H1 (cell line): ENCODE measurements at regions not wholly inside any gene's neighbourhood (a gene's known extent, or its start where the extent isn't known, plus 50 kb on each side); places are given as distances from the start of the nearest gene placed in this dataset.

ENCODE experiments used
- CTCF ChIA-PET: fragments of 300-600 bp; sonication (Branson Sonifier 250); formaldehyde crosslinking; loops from one replicate; lab custom pipeline; 2021; ENCODE audit not compliant: partially characterized antibody; lab: Charles Lee
- POLR2A ChIA-PET: fragments of 300-600 bp; sonication (Branson Sonifier 250); formaldehyde crosslinking; loops from one replicate; lab custom pipeline; 2021; ENCODE audit warnings: inconsistent platforms; ENCODE audit not compliant: partially characterized antibody; lab: Charles Lee
- DNase-seq, 2 experiments: peaks; one replicate each; pipeline versions ENCODE4 v3.0.0 to v3.0.0-alpha.2; 2010 to 2022; ENCODE audit warnings: low spot score in 2 of 2, low read depth in 1 of 2, mixed read lengths in 1 of 2
- FAIRE-seq: peaks from 2 replicates; lab custom pipeline; 2011; peaks lifted over from hg19 to GRCh38; lab: Jason Lieb, UNC
- H2AFZ ChIP-seq: 2 replicates; pipeline ENCODE4 v1.8.1; 2012; ENCODE audit warnings: low read length, inconsistent platforms
- H2AK5ac ChIP-seq: 2 replicates; pipeline ENCODE4 v1.6.1; 2013; ENCODE audit warnings: low read depth, low read length
- H2BK120ac ChIP-seq: replicated peaks from 2 replicates; pipeline ENCODE3; 2013; ENCODE audit warnings: low read depth, low read length, inconsistent platforms
- H2BK12ac ChIP-seq: 2 replicates; pipeline ENCODE4 v1.6.1; 2013; ENCODE audit warnings: low read depth, low read length
- H2BK15ac ChIP-seq: 2 replicates; pipeline ENCODE4 v1.6.1; 2013; ENCODE audit warnings: low read length
- H2BK20ac ChIP-seq: 2 replicates; pipeline ENCODE4 v1.6.1; 2013; ENCODE audit warnings: low read length
- H2BK5ac ChIP-seq: 2 replicates; pipeline ENCODE4 v1.6.1; 2013; ENCODE audit warnings: low read depth, low read length
- H3K14ac ChIP-seq: 2 replicates; pipeline ENCODE4 v1.6.1; 2013; ENCODE audit warnings: inconsistent platforms; ENCODE audit not compliant: insufficient read length
- H3K18ac ChIP-seq: 2 replicates; pipeline ENCODE4 v1.6.1; 2013; ENCODE audit warnings: low read length; ENCODE audit errors: extremely low read depth
- H3K23ac ChIP-seq: 2 replicates; pipeline ENCODE4 v1.6.1; 2013; ENCODE audit warnings: inconsistent platforms; ENCODE audit not compliant: insufficient read length
- H3K23me2 ChIP-seq: 2 replicates; pipeline ENCODE4 v1.6.1; 2013; ENCODE audit warnings: low read depth, low read length
- H3K27ac ChIP-seq: 2 replicates; pipeline ENCODE4 v1.6.1; 2011; ENCODE audit warnings: low read depth, low read length, inconsistent platforms
- H3K27me3 ChIP-seq, 4 experiments: replicated peaks in 1 of 4; 1 replicate in 1 of 4; 2 replicates in 3 of 4; pipeline versions ENCODE4 v1.6.1 to v1.8.1; 2011 to 2013; ENCODE audit warnings: low read length in 3 of 4, mild to moderate bottlenecking in 3 of 4, inconsistent platforms in 2 of 4, mixed read lengths in 2 of 4, moderate library complexity in 1 of 4; ENCODE audit not compliant: control insufficient read depth in 3 of 4, insufficient read depth in 3 of 4; ENCODE audit errors: extremely low read depth in 1 of 4
- H3K36me3 ChIP-seq, 4 experiments: 2 replicates each; pipeline versions ENCODE4 v1.6.1 to v1.8.1; 2011 to 2013; ENCODE audit warnings: mild to moderate bottlenecking in 4 of 4, low read length in 3 of 4, moderate library complexity in 2 of 4, control low read depth in 1 of 4, inconsistent platforms in 1 of 4; ENCODE audit not compliant: insufficient read depth in 4 of 4, control insufficient read depth in 2 of 4
- H3K4ac ChIP-seq: replicated peaks from 2 replicates; pipeline ENCODE3; 2013; ENCODE audit warnings: low read length, low read depth, mixed read lengths, inconsistent platforms; ENCODE audit not compliant: insufficient read length
- H3K4me1 ChIP-seq, 4 experiments: replicated peaks in 1 of 4; 1 replicate in 1 of 4; 2 replicates in 3 of 4; pipeline versions ENCODE4 v1.6.1 to v1.8.1; 2011 to 2013; ENCODE audit warnings: low read length in 3 of 4, inconsistent platforms in 2 of 4, mixed read lengths in 1 of 4; ENCODE audit not compliant: insufficient read depth in 4 of 4, control insufficient read depth in 3 of 4
- H3K4me2 ChIP-seq, 2 experiments: 2 replicates each; pipeline versions ENCODE4 v1.6.1 to v1.8.1; 2011 to 2013; ENCODE audit warnings: low read depth in 2 of 2, low read length in 2 of 2, control low read depth in 1 of 2, inconsistent platforms in 1 of 2, mild to moderate bottlenecking in 1 of 2; ENCODE audit not compliant: insufficient read depth in 1 of 2
- H3K4me3 ChIP-seq, 4 experiments: fragments of 200-600, 300-600 bp in 1 of 4; sonication (generic), shearing (Covaris generic), sonication (Bioruptor Twin) in 1 of 4; 2 replicates each; pipeline versions ENCODE4 v1.5.1 to v1.8.1; 2011 to 2016; ENCODE audit warnings: low read length in 4 of 4, low read depth in 3 of 4, control low read depth in 2 of 4, inconsistent platforms in 2 of 4, mild to moderate bottlenecking in 2 of 4, mixed read lengths in 1 of 4, moderate library complexity in 1 of 4; ENCODE audit not compliant: insufficient read depth in 2 of 4; ENCODE audit errors: extremely low read depth in 1 of 4
- H3K56ac ChIP-seq: replicated peaks from 2 replicates; pipeline ENCODE3; 2013; ENCODE audit warnings: low read depth, mild to moderate bottlenecking, mixed read lengths, low read length, inconsistent platforms; ENCODE audit not compliant: insufficient read length
- H3K79me1 ChIP-seq: 2 replicates; pipeline ENCODE4 v1.6.1; 2013; ENCODE audit warnings: low read depth, low read length, control low read depth
- H3K79me2 ChIP-seq, 2 experiments: 2 replicates each; pipeline versions ENCODE4 v1.6.1 to v1.8.1; 2012 to 2013; ENCODE audit warnings: low read length in 2 of 2, mild to moderate bottlenecking in 2 of 2, inconsistent platforms in 1 of 2; ENCODE audit not compliant: insufficient read depth in 2 of 2, control insufficient read depth in 1 of 2
- H3K9ac ChIP-seq, 4 experiments: replicated peaks in 1 of 4; 1 replicate in 1 of 4; 2 replicates in 3 of 4; pipeline versions ENCODE4 v1.6.1 to v1.8.1; 2011 to 2013; ENCODE audit warnings: low read depth in 3 of 4, low read length in 3 of 4, control low read depth in 2 of 4, mild to moderate bottlenecking in 2 of 4, moderate library complexity in 2 of 4, inconsistent platforms in 1 of 4; ENCODE audit errors: extremely low read depth in 1 of 4
- H3K9me3 ChIP-seq, 2 experiments: 2 replicates each; pipeline versions ENCODE4 v1.6.1 to v1.8.1; 2012 to 2013; ENCODE audit warnings: mild to moderate bottlenecking in 2 of 2, moderate library complexity in 2 of 2, control low read depth in 1 of 2, inconsistent platforms in 1 of 2, low read depth in 1 of 2, low read length in 1 of 2, mixed read lengths in 1 of 2; ENCODE audit not compliant: insufficient read depth in 2 of 2
- H4K20me1 ChIP-seq, 2 experiments: replicated peaks in 1 of 2; 2 replicates each; pipeline versions ENCODE3 to v1.8.1; 2011 to 2013; ENCODE audit warnings: inconsistent platforms in 2 of 2, low read length in 2 of 2, mild to moderate bottlenecking in 1 of 2; ENCODE audit not compliant: insufficient read depth in 2 of 2, control insufficient read depth in 1 of 2
- H4K5ac ChIP-seq: 2 replicates; pipeline ENCODE4 v1.6.1; 2013; ENCODE audit warnings: low read length, low read depth, mixed read lengths, inconsistent platforms; ENCODE audit not compliant: insufficient read length
- H4K8ac ChIP-seq: 2 replicates; pipeline ENCODE4 v1.8.0; 2013; ENCODE audit warnings: mild to moderate bottlenecking, moderate library complexity, low read length, inconsistent platforms; ENCODE audit not compliant: insufficient read depth; ENCODE audit errors: extremely low read depth
- H4K91ac ChIP-seq: replicated peaks from 2 replicates; pipeline ENCODE3; 2013; ENCODE audit warnings: low read length, mixed read lengths, inconsistent platforms; ENCODE audit not compliant: insufficient read length
- BACH1 ChIP-seq: IDR thresholded peaks from 2 replicates; pipeline ENCODE4 v1.6.1; 2012; ENCODE audit warnings: low read length, improper control_type of control experiment
- BRCA1 ChIP-seq: IDR thresholded peaks from 2 replicates; pipeline ENCODE4 v1.6.1; 2012; ENCODE audit warnings: low read depth, low read length, improper control_type of control experiment
- SIRT6 ChIP-seq: IDR thresholded peaks from one replicate; pipeline ENCODE4 v1.7.1; 2012; ENCODE audit warnings: low read length, inconsistent platforms
- SIX5 ChIP-seq: IDR thresholded peaks from 2 replicates; pipeline ENCODE4 v1.6.1; 2011; ENCODE audit warnings: mild to moderate bottlenecking, low read depth, low read length
- TAF7 ChIP-seq: optimal IDR thresholded peaks from 2 replicates; pipeline ENCODE3; 2011; ENCODE audit warnings: low read depth, mild to moderate bottlenecking, inconsistent platforms, low read length, moderate library complexity, borderline replicate concordance
- WGBS, 2 experiments: shearing (Covaris generic) in 1 of 2; methylation state at CpG; one replicate each; pipeline versions ENCODE4 v1.1.6 to v1.1.7; 2013 to 2015; ENCODE audit warnings: low lambda C conversion rate in 2 of 2, mixed read lengths in 2 of 2, inconsistent platforms in 1 of 2, low coverage in 1 of 2, missing lambda C conversion rate in 1 of 2; ENCODE audit not compliant: insufficient replicate concordance in 2 of 2, insufficient coverage in 1 of 2, insufficient read length in 1 of 2; ENCODE audit errors: extremely low coverage in 1 of 2, missing lambda C conversion rate in 1 of 2; 5-methylcytosine and 5-hydroxymethylcytosine counted together
- TF ChIP-seq, protein P1 (sequence below), 3 experiments: IDR thresholded peaks; 1 replicate in 2 of 3; 2 replicates in 1 of 3; pipeline versions ENCODE4 v1.5.1 to v1.6.1; 2011; ENCODE audit warnings: low read length in 3 of 3, mild to moderate bottlenecking in 3 of 3, inconsistent platforms in 2 of 3, low read depth in 1 of 3, moderate library complexity in 1 of 3; ENCODE audit not compliant: insufficient read depth in 1 of 3; ENCODE audit errors: control extremely low read depth in 1 of 3

DNA sequence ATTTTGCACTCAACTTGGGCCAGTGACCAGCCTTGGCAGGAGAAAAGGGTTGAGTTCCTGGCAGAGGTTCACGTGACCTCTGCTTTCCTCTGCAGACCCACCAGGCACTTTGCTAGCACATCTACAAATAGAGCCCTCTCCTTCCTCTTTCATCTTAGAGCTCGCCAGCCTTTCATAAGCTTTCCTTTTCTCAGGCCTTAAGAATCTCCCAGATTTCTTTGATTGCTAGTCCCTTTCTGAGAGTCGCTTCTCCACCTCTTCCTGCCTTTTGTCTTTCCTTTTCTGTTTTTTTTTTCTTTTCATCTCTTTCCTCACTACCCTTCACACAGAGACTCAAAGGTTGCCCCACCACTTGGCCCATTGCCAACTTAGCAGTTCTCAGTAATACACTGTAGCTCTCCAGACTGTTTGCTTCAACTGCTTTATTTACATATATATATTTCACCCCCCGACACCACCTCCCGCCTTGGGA lies 375.7 kb upstream of the SPRY2 start:
- Histone ChIP-seq H2AFZ (no peak overlapping the region), H4K91ac (no peak overlapping the region), H4K20me1 (no peaks in the 10 kb centered on the region), H2BK20ac (no peak overlapping the region), H3K4ac (no peak overlapping the region), H3K4me1 (0 out of 7 replicates have a peak, but pooled peaks cover 0 to 2% (median 0%) of the 10 kb centered on the region in 4 experiments), H2BK15ac (no peak overlapping the region), H3K23me2 (no peaks in the 10 kb centered on the region), H4K5ac (no peak overlapping the region), H3K56ac (no peak overlapping the region), H2BK5ac (no peak overlapping the region), H3K79me2 (no peaks in the 10 kb centered on the region), H3K27me3 (no peaks in the 10 kb centered on the region), H3K4me2 (0 out of 4 replicates have a peak overlapping the region, but pooled peaks of 1 of the 2 experiments have one; percentile 28), H3K4me3 (no peak overlapping the region), H3K79me1 (no peaks in the 10 kb centered on the region), H3K36me3 (no peaks in the 10 kb centered on the region), H4K8ac (no peak overlapping the region), H3K27ac (no peak overlapping the region), H3K23ac (no peak overlapping the region), H2BK120ac (no peak overlapping the region), H3K9me3 (no peaks in the 10 kb centered on the region; a peak in 1 of 4 replicates), H2BK12ac (no peak overlapping the region), H3K9ac (no peak overlapping the region), H3K18ac (no peak overlapping the region), H3K14ac (no peak overlapping the region), H2AK5ac (no peak overlapping the region)
- CTCF ChIA-PET = no interaction called here
- WGBS, 2 experiments = 42% methylated on average over 5 of the region's 5 CpGs; no CpG with 5 or more reads in 1 of the 2 experiments
- POLR2A ChIA-PET = no interaction called here
- FAIRE-seq = no peak
- peak in 1 of 2 experiments; percentile 46 for DNase-seq
- no peak for TF ChIP-seq TAF7
- TF ChIP-seq, protein P1, sequence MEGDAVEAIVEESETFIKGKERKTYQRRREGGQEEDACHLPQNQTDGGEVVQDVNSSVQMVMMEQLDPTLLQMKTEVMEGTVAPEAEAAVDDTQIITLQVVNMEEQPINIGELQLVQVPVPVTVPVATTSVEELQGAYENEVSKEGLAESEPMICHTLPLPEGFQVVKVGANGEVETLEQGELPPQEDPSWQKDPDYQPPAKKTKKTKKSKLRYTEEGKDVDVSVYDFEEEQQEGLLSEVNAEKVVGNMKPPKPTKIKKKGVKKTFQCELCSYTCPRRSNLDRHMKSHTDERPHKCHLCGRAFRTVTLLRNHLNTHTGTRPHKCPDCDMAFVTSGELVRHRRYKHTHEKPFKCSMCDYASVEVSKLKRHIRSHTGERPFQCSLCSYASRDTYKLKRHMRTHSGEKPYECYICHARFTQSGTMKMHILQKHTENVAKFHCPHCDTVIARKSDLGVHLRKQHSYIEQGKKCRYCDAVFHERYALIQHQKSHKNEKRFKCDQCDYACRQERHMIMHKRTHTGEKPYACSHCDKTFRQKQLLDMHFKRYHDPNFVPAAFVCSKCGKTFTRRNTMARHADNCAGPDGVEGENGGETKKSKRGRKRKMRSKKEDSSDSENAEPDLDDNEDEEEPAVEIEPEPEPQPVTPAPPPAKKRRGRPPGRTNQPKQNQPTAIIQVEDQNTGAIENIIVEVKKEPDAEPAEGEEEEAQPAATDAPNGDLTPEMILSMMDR (IDR thresholded peaks at IDR 0.05; ENCODE audit: control extremely low read depth in 1 of 3, insufficient read depth in 1 of 3, low read depth in 1 of 3, low read length in 3 of 3) = no peak
- TF ChIP-seq BRCA1 = no peak
- TF ChIP-seq SIRT6 = no peak
- no peak for TF ChIP-seq SIX5
- no peak for TF ChIP-seq BACH1
